Stomach (tissue), 4 donors: ENCODE measurements at regions not wholly inside any gene's neighbourhood (a gene's known extent, or its start where the extent isn't known, plus 50 kb on each side); places are given as distances from the start of the nearest gene placed in this dataset.

Experiments
- EP300 ChIP-seq: sonication (generic); formaldehyde crosslinking; IDR thresholded peaks from one replicate; pipeline ENCODE4 v1.6.1; 2017; ENCODE audit warnings: antibody characterized with exemption
- POLR2A ChIP-seq, 4 donors: fragments of 450-650 bp; IDR thresholded peaks; one replicate each; pipeline ENCODE4 v1.6.1; 2016; ENCODE audit warnings: antibody characterized with exemption in 4 of 4, control low read depth in 2 of 4, mild to moderate bottlenecking in 1 of 4, moderate library complexity in 1 of 4

DNA sequence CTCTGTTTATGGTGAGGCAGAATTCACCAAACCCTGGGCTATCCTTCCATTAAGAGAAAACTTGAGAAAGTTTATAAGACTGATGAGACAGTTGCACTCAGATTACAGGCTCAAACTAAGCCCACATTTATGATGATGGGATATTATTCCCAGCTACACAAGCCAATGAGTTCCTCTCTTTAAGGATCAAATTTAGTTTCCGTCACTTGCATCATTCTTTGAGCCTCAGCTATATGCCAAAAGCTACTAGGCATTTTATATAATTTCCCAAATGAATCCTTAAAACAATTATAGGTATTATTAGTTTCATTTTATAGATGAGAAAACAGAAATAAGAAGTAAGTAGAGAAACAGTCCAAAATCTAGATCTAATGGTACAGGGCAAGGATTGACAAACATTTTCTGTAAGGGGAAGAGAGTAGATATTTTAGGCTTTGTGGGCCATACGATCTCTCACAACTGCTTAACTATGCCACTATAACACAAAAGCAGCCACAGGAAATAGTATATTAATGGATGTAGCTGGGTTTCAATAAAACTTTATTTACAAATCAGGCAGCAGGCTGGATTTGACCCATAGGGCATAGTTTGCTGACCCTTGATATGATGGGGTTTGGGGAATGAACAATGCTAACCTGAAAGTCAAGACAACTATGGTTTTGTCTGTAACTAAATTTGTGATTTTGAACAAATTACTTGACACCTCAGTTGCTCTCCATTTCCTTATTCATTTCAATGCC is 91.8 kb upstream of the PLXNC1 start:
- no peak for TF ChIP-seq POLR2A (IDR thresholded peaks at IDR 0.05)
- TF ChIP-seq EP300, result no peak
